NT2/D1 (cell line): ENCODE measurements at regions not wholly inside any gene's neighbourhood (a gene's known extent, or its start where the extent isn't known, plus 50 kb on each side); places are given as distances from the start of the nearest gene placed in this dataset.
"Not testable (repeated sequence)": the region's sequence is repeated elsewhere in the genome, so short reads cannot be mapped to it uniquely, and the experiment has no call there.

ENCODE experiments used
- DNase-seq: peaks from one replicate; pipeline ENCODE4 v3.0.0-alpha.2; 2011; ENCODE audit warnings: low read depth, low spot score
- H3K27me3 ChIP-seq: 2 replicates; pipeline ENCODE4 v1.6.0; 2011; ENCODE audit warnings: mild to moderate bottlenecking; ENCODE audit not compliant: insufficient read length, insufficient read depth
- H3K36me3 ChIP-seq: 2 replicates; pipeline ENCODE4 v1.6.1; 2011; ENCODE audit warnings: mild to moderate bottlenecking, low read length, mixed read lengths; ENCODE audit not compliant: insufficient read depth, insufficient read length
- H3K4me1 ChIP-seq: 2 replicates; pipeline ENCODE4 v1.5.1; 2011; ENCODE audit not compliant: insufficient read depth, insufficient read length
- H3K4me3 ChIP-seq: 2 replicates; pipeline ENCODE4 v1.5.1; 2011; ENCODE audit warnings: low read depth; ENCODE audit not compliant: insufficient read length
- H3K9ac ChIP-seq: 2 replicates; pipeline ENCODE4 v1.6.0; 2011; ENCODE audit warnings: low read depth; ENCODE audit not compliant: insufficient read length
- H3K9me3 ChIP-seq: 2 replicates; pipeline ENCODE4 v1.5.1; 2011; ENCODE audit warnings: mild to moderate bottlenecking, low read length; ENCODE audit not compliant: insufficient read depth
- SUZ12 ChIP-seq: IDR thresholded peaks from 2 replicates; pipeline ENCODE4 v1.6.1; 2011; ENCODE audit not compliant: insufficient read length, insufficient read depth; ENCODE audit errors: extremely low read depth
- YY1 ChIP-seq: IDR thresholded peaks from 2 replicates; pipeline ENCODE4 v1.6.1; 2011; ENCODE audit not compliant: insufficient read length, insufficient read depth
- ZNF274 ChIP-seq: IDR thresholded peaks from 2 replicates; pipeline ENCODE4 v1.6.1; 2011; ENCODE audit warnings: mild to moderate bottlenecking, low read depth, low read length

DNA sequence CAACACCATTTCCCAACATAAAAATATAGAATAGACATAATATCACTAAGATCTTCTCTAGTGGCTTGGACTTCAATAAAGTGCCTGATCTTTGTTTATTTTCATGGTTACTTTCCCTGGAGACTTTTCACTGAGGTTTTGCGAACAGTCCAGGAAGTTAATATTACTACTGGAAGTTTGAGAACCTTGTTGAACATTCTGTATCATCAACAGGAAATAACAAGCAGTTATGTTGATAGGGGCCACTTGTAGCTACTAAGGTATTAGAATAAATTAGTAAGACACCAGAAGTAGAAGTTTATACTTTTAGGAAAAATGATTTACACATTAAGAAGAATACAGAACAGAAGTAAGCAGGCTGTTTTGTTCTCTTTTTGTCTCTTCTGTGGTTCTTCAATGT, 180.2 kb downstream of the TFAP2B start:
- H3K9me3 ChIP-seq, result no peaks in the 10 kb centered on the region
- H3K27me3 ChIP-seq, result no peaks in the 10 kb centered on the region
- no peaks in the 10 kb centered on the region for H3K36me3 ChIP-seq
- TF ChIP-seq SUZ12 (no peak), YY1 (no peak), ZNF274 (no peak)
- H3K4me1 ChIP-seq, result no peaks in the 10 kb centered on the region
- no peak overlapping the region for H3K9ac ChIP-seq
- no peak overlapping the region for H3K4me3 ChIP-seq
- DNase-seq, result no peak

DNA sequence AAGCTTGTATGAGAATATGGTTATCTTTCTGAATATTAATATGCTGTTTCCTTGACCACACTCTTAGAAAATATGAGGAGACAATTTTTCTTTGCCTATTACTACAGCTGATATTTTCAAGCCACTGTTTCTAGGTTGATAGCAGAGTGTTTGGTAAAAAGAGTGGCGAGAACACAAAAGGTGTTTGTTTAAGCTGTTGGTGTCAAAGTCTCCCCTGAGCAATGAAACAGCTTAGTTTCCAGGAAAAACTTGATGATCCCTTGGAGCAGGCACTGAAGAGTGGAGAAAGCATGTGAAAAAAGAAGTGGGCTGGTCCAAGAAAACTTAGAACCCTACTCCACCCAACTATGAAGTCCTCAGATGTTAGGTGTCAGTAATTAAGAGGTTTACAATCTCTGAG, 182.7 kb downstream of the TFAP2B start:
- DNase-seq, result no peak
- H3K9ac ChIP-seq, result no peak overlapping the region
- no peak overlapping the region for H3K4me3 ChIP-seq
- TF ChIP-seq SUZ12, result no peak
- no peak for TF ChIP-seq YY1
- TF ChIP-seq ZNF274, result no peak
- no peaks in the 10 kb centered on the region for H3K9me3 ChIP-seq
- no peaks in the 10 kb centered on the region for H3K4me1 ChIP-seq
- no peaks in the 10 kb centered on the region for H3K36me3 ChIP-seq
- no peaks in the 10 kb centered on the region for H3K27me3 ChIP-seq

DNA sequence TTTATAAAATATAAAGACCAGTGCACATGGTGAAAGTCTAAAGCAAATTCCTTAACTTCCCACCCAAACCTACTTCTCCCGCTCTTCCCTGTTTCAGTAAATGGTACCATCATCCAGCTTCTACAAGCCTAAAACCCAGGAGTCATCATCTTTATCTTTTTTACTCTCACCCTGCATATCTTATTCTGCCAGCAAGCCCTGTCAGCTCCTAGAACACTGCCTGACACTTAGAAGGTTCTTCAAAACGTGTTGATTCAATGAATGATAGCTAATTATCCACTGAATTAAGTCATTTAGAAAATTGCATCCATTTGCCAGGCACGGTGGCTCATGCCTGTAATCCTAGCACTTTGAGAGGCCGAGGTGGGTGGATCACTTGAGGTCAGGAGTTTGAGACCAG, 185.7 kb downstream of the TFAP2B start:
- Histone ChIP-seq H3K9ac (no peak overlapping the region), H3K27me3 (no peaks in the 10 kb centered on the region), H3K36me3 (no peaks in the 10 kb centered on the region), H3K4me3 (no peak overlapping the region), H3K4me1 (no peaks in the 10 kb centered on the region), H3K9me3 (no peaks in the 10 kb centered on the region)
- no peak for DNase-seq
- TF ChIP-seq ZNF274, result no peak
- no peak for TF ChIP-seq SUZ12
- TF ChIP-seq YY1, result no peak

DNA sequence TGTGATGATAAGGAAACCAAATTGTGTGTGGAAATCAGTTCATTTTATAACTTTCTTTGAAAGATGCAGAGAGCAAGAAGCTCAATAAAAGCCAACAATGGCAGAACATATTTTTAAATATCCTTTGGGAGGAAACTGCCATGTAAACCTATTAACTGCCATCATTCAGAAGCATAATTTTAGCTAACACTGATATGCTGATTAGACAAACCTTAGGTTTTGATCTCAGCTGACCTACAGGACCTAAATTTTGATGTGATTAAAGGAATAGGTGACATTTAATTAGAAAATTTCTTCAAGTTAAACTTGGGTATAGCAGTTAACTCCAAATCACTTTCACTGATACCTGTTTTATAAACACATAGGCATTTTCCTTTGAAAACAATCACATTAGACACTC, 187.1 kb downstream of the TFAP2B start:
- H3K9me3 ChIP-seq, result no peaks in the 10 kb centered on the region
- DNase-seq, result no peak
- no peaks in the 10 kb centered on the region for H3K4me1 ChIP-seq
- H3K36me3 ChIP-seq, result no peaks in the 10 kb centered on the region
- no peaks in the 10 kb centered on the region for H3K27me3 ChIP-seq
- H3K4me3 ChIP-seq, result no peak overlapping the region
- H3K9ac ChIP-seq, result no peak overlapping the region
- TF ChIP-seq YY1, result no peak
- no peak for TF ChIP-seq SUZ12
- no peak for TF ChIP-seq ZNF274

DNA sequence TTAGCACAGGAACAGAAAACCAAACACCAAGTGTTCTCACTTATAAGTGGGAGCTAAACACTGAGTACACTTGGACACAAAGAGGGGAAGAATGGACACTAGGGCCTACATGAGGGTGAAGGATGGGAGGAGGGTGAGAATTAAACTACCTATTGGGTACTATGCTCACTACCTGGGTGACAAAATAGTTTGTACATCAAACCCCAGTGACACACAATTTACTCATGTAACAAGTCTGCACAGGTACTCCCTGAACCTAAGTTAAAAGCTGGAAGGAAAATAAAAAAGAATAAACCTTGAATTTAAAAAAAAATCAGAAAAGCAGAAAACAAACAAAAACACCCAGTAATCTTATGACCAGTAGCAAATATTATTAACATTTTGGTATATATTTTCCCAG, 188.6 kb downstream of the TFAP2B start:
- Histone ChIP-seq H3K9me3 (no peaks in the 10 kb centered on the region), H3K4me3 (no peak overlapping the region)
- TF ChIP-seq SUZ12, result no peak
- no peak for TF ChIP-seq ZNF274
- no peak for TF ChIP-seq YY1

DNA sequence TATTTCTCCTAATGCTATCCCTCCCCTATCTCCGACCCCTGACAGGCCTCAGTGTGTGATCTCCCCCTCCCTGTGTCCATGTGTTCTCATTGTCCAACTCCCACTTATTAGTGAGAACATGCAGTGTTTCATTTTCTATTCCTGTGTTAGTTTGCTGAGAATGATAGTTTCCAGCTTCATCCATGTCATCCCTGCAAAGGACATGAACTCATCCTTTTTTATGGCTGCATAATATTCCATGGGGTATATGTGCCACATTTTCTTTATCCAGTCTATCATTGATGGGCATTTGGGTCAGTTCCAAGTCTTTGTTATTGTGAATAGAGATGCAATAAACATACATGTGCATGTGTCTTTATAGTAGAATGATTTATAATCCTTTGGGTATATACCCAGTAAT, 190.0 kb downstream of the TFAP2B start:
- DNase-seq, H3K4me1 ChIP-seq, H3K4me3 ChIP-seq: not testable (repeated sequence)

More for the DNA sequence above, 188.6 kb downstream of the TFAP2B start:
- H3K27me3 ChIP-seq, result no peaks in the 10 kb centered on the region
- H3K9ac ChIP-seq, result no peak overlapping the region
- H3K36me3 ChIP-seq, result no peaks in the 10 kb centered on the region
- DNase-seq, result no peak
- H3K4me1 ChIP-seq, result no peaks in the 10 kb centered on the region

DNA sequence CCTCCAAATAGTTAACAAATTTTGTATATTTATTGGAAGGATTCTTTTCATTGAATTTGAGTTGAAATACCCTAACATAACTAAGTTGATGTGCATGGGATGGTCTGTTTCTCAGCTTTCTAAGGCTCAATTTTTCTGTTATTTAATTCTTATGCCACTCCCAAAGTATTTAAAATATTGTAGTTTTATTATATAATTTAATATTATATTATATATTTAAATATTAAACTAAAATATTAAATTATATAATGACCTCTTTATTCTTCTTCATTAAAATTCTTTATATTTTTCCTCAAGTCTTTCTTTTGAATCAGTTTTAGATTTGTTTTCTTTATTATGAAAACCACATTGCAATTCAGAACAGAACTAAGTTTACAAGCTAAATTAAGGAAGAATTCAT, 194.7 kb downstream of the TFAP2B start:
- no peak for TF ChIP-seq ZNF274
- TF ChIP-seq YY1, result no peak
- TF ChIP-seq SUZ12, result no peak
- Histone ChIP-seq H3K9me3 (no peaks in the 10 kb centered on the region), H3K27me3 (no peaks in the 10 kb centered on the region), H3K4me1 (no peaks in the 10 kb centered on the region), H3K4me3 (no peak overlapping the region), H3K9ac (no peak overlapping the region), H3K36me3 (no peaks in the 10 kb centered on the region)
- no peak for DNase-seq

More for the DNA sequence above, 190.0 kb downstream of the TFAP2B start:
- not testable (repeated sequence) for H3K36me3 ChIP-seq, H3K9me3 ChIP-seq, H3K27me3 ChIP-seq, H3K9ac ChIP-seq

DNA sequence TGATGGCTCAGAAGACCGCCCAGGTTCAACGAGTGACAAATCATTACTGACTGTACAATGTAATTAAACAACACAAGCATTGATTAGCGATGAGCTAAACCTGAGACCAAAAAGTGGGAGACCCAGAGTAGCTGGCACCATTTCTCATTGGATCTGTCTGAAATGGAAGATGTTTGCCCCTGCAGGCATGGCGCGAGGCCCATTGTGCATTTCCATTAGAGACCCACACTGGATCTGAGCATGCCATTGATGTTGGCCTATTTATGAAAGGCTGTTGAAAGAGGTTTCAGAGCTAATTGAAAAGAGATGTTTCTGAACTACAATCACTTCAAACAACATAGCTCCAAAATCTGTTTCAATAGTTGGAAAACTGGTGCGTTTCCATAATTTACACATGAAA, 196.7 kb downstream of the TFAP2B start:
- H3K36me3 ChIP-seq, result no peaks in the 10 kb centered on the region
- no peak overlapping the region for H3K4me3 ChIP-seq
- no peak for TF ChIP-seq ZNF274
- no peak for TF ChIP-seq SUZ12
- TF ChIP-seq YY1, result no peak
- H3K9me3 ChIP-seq, result no peaks in the 10 kb centered on the region
- H3K9ac ChIP-seq, result no peak overlapping the region
- no peaks in the 10 kb centered on the region for H3K27me3 ChIP-seq
- no peak for DNase-seq
- H3K4me1 ChIP-seq, result no peaks in the 10 kb centered on the region
